Osteoblast (primary cell): ENCODE measurements at regions not wholly inside any gene's neighbourhood (a gene's known extent, or its start where the extent isn't known, plus 50 kb on each side); places are given as distances from the start of the nearest gene placed in this dataset.

Experiments
- DNase-seq: peaks from one replicate; pipeline ENCODE4 v3.0.0; 2011; ENCODE audit warnings: low spot score, mixed read lengths; ENCODE audit not compliant: insufficient read length; ENCODE audit errors: missing footprints
- H2AFZ ChIP-seq: 2 replicates; pipeline ENCODE4 v1.6.0; 2011; ENCODE audit warnings: mild to moderate bottlenecking, low read length
- H3K27ac ChIP-seq: 2 replicates; pipeline ENCODE4 v1.5.1; 2011; ENCODE audit warnings: mild to moderate bottlenecking, low read depth, low read length, moderate library complexity
- H3K27me3 ChIP-seq: 2 replicates; pipeline ENCODE4 v1.6.0; 2012; ENCODE audit warnings: mild to moderate bottlenecking, control low read depth, inconsistent platforms, low read length, moderate library complexity; ENCODE audit not compliant: insufficient read depth
- H3K36me3 ChIP-seq: 2 replicates; pipeline ENCODE4 v1.5.1; 2011; ENCODE audit warnings: mild to moderate bottlenecking, low read length, control low read depth, moderate library complexity; ENCODE audit not compliant: insufficient read depth
- H3K4me1 ChIP-seq: 2 replicates; pipeline ENCODE4 v1.5.1; 2011; ENCODE audit warnings: mild to moderate bottlenecking, low read length, control low read depth, moderate library complexity; ENCODE audit not compliant: insufficient read depth
- H3K4me2 ChIP-seq: 2 replicates; pipeline ENCODE4 v1.6.0; 2011; ENCODE audit warnings: mild to moderate bottlenecking, low read length; ENCODE audit not compliant: insufficient read depth
- H3K4me3 ChIP-seq: fragments of 200-600 bp; sonication (generic); 3 replicates; pipeline ENCODE4 v1.5.1; 2012; ENCODE audit warnings: mild to moderate bottlenecking, low read length, inconsistent platforms; ENCODE audit not compliant: insufficient read depth
- H3K79me2 ChIP-seq: 2 replicates; pipeline ENCODE4 v1.6.0; 2012; ENCODE audit warnings: mild to moderate bottlenecking, low read length, control low read depth, inconsistent platforms; ENCODE audit not compliant: insufficient read depth
- H3K9me3 ChIP-seq: 2 replicates; pipeline ENCODE4 v1.5.1; 2011; ENCODE audit warnings: low read depth, low read length, control low read depth
- H4K20me1 ChIP-seq: 2 replicates; pipeline ENCODE4 v1.6.0; 2012; ENCODE audit warnings: mild to moderate bottlenecking, low read length, control low read depth; ENCODE audit not compliant: insufficient read depth
- CTCF ChIP-seq: IDR thresholded peaks from 2 replicates; pipeline ENCODE4 v1.5.1; 2011; ENCODE audit warnings: mild to moderate bottlenecking, low read depth, low read length, moderate library complexity; ENCODE audit errors: extremely low read depth

- peaks cover 12% of the 10 kb centered on the region for H3K27me3 ChIP-seq
- no peaks in the 10 kb centered on the region for H3K79me2 ChIP-seq
- no peak overlapping the region for H3K4me2 ChIP-seq
- H4K20me1 ChIP-seq, result no peaks in the 10 kb centered on the region
- no peak overlapping the region for H3K27ac ChIP-seq
- no peaks in the 10 kb centered on the region for H3K9me3 ChIP-seq
- H3K36me3 ChIP-seq, result no peaks in the 10 kb centered on the region
- peak; percentile 19 for TF ChIP-seq CTCF
- H3K4me3 ChIP-seq, result no peak overlapping the region
- no peak overlapping the region for H2AFZ ChIP-seq
- no peak for DNase-seq
- H3K4me1 ChIP-seq, result no peaks in the 10 kb centered on the region
Measured at GRCh38 chr11:119999220-119999619, 138.7 kb downstream of the TRIM29 start.

- peaks cover 8% of the 10 kb centered on the region for H3K27me3 ChIP-seq
- H3K36me3 ChIP-seq, result no peaks in the 10 kb centered on the region
- DNase-seq, result no peak
- H3K4me2 ChIP-seq, result no peak overlapping the region
- TF ChIP-seq CTCF, result no peak
- H3K27ac ChIP-seq, result no peak overlapping the region
- H2AFZ ChIP-seq, result no peak overlapping the region
- no peaks in the 10 kb centered on the region for H3K79me2 ChIP-seq
- no peaks in the 10 kb centered on the region for H3K9me3 ChIP-seq
- no peak overlapping the region for H3K4me3 ChIP-seq
- no peaks in the 10 kb centered on the region for H3K4me1 ChIP-seq
- H4K20me1 ChIP-seq, result no peaks in the 10 kb centered on the region
Measured at GRCh38 chr11:119996556-119996955, 141.4 kb downstream of the TRIM29 start.

- Histone ChIP-seq H4K20me1 (no peaks in the 10 kb centered on the region), H3K79me2 (no peaks in the 10 kb centered on the region), H3K27me3 (peaks cover 8% of the 10 kb centered on the region), H3K9me3 (no peaks in the 10 kb centered on the region), H3K4me2 (no peak overlapping the region), H3K4me1 (no peaks in the 10 kb centered on the region), H2AFZ (no peak overlapping the region), H3K27ac (no peak overlapping the region), H3K36me3 (no peaks in the 10 kb centered on the region), H3K4me3 (no peak overlapping the region)
- DNase-seq, result no peak
- TF ChIP-seq CTCF, result no peak
Measured at GRCh38 chr11:119995730-119996491, 142.0 kb downstream of the TRIM29 start.

- Histone ChIP-seq H3K4me1 (no peaks in the 10 kb centered on the region), H3K36me3 (no peaks in the 10 kb centered on the region), H3K9me3 (no peaks in the 10 kb centered on the region), H2AFZ (no peak overlapping the region), H3K4me3 (no peak overlapping the region), H3K27me3 (peaks cover 3% of the 10 kb centered on the region), H3K4me2 (no peak overlapping the region), H3K79me2 (no peaks in the 10 kb centered on the region), H3K27ac (no peak overlapping the region), H4K20me1 (no peaks in the 10 kb centered on the region)
- TF ChIP-seq CTCF, result no peak
- no peak for DNase-seq
Measured at GRCh38 chr11:119993722-119994121, 144.2 kb downstream of the TRIM29 start.
